PC-9 (cell line): ENCODE measurements at regions not wholly inside any gene's neighbourhood (a gene's known extent, or its start where the extent isn't known, plus 50 kb on each side); places are given as distances from the start of the nearest gene placed in this dataset.

Experiments
- BruUV-seq: library from RNA; stranded (reverse); fragments of 400-500 nt; replicated peaks from 2 replicates; lab custom pipeline; 2021; lab: Mats Ljungman, UMichigan
- CTCF ChIA-PET: fragments of 300-600 bp; sonication (Branson Sonifier 250); formaldehyde crosslinking; loops from one replicate; lab custom pipeline; 2022; ENCODE audit warnings: antibody characterized with exemption; lab: Charles Lee
- POLR2A ChIA-PET: fragments of 300-600 bp; sonication (Branson Sonifier 250); formaldehyde crosslinking; loops from one replicate; lab custom pipeline; 2022; ENCODE audit warnings: antibody characterized with exemption; ENCODE audit not compliant: unreplicated experiment; lab: Charles Lee
- DNase-seq, 2 experiments: peaks; one replicate each; pipeline versions ENCODE4 v3.0.0 to v3.0.0-alpha.2; 2015 to 2022; ENCODE audit warnings: mixed read lengths in 1 of 2
- H2AFZ ChIP-seq: fragments of 200-600 bp; sonication (generic); 2 replicates; pipeline ENCODE4 v1.8.1; 2017; ENCODE audit warnings: antibody characterized with exemption
- H3F3A ChIP-seq: fragments of 200-600 bp; sonication (generic); 2 replicates; pipeline ENCODE4 v1.8.1; 2017; ENCODE audit warnings: antibody characterized with exemption, mild to moderate bottlenecking, low read depth; ENCODE audit not compliant: insufficient read depth
- H3K27ac ChIP-seq: fragments of 200-600 bp; sonication (generic); 2 replicates; pipeline ENCODE4 v1.6.1; 2016; ENCODE audit warnings: mixed run types
- H3K27me3 ChIP-seq: fragments of 200-600 bp; sonication (generic); 2 replicates; pipeline ENCODE4 v1.6.1; 2016; ENCODE audit warnings: low read depth, mixed run types; ENCODE audit not compliant: insufficient read depth
- H3K36me3 ChIP-seq: fragments of 200-600 bp; sonication (generic); 2 replicates; pipeline ENCODE4 v1.6.1; 2016; ENCODE audit warnings: low read depth, mixed run types
- H3K4me1 ChIP-seq: fragments of 200-600 bp; sonication (generic); replicated peaks from 2 replicates; pipeline ENCODE4 v1.6.1; 2016; ENCODE audit warnings: mixed run types; ENCODE audit not compliant: insufficient read depth
- H3K4me2 ChIP-seq: fragments of 200-600 bp; sonication (generic); 2 replicates; pipeline ENCODE4 v1.6.1; 2017; ENCODE audit warnings: mixed run types
- H3K4me3 ChIP-seq: fragments of 200-600 bp; sonication (generic); 2 replicates; pipeline ENCODE4 v1.6.1; 2016; ENCODE audit warnings: mixed run types
- H3K79me2 ChIP-seq: fragments of 200-600 bp; sonication (generic); 2 replicates; pipeline ENCODE4 v1.6.1; 2017; ENCODE audit warnings: low read depth, mixed run types
- H3K9me2 ChIP-seq: fragments of 200-600 bp; sonication (generic); 2 replicates; pipeline ENCODE4 v1.8.1; 2017; ENCODE audit warnings: mild to moderate bottlenecking; ENCODE audit not compliant: insufficient read depth
- H3K9me3 ChIP-seq: fragments of 200-600 bp; sonication (generic); 2 replicates; pipeline ENCODE4 v1.8.1; 2016; ENCODE audit warnings: low read depth; ENCODE audit not compliant: insufficient read depth
- H4K20me1 ChIP-seq: fragments of 200-600 bp; sonication (generic); 2 replicates; pipeline ENCODE4 v1.8.1; 2017; ENCODE audit not compliant: insufficient read depth
- EZH2 ChIP-seq: fragments of 200-600 bp; sonication (generic); IDR thresholded peaks from 2 replicates; pipeline ENCODE4 v1.8.0; 2017; ENCODE audit warnings: antibody characterized with exemption, low read depth
- intact Hi-C: fragments of 100-400 bp; cut with micrococcal nuclease; formaldehyde crosslinking; loops from one replicate; pipeline ENCODE4 v1.10.0; 2022; ENCODE audit not compliant: unreplicated experiment
- TF ChIP-seq, protein P1 (sequence below): fragments of 200-600 bp; sonication (generic); conservative IDR thresholded peaks from 2 replicates; pipeline ENCODE4 v1.6.1; 2017; ENCODE audit warnings: mixed run types, antibody characterized with exemption, mild to moderate bottlenecking, moderate library complexity

DNA sequence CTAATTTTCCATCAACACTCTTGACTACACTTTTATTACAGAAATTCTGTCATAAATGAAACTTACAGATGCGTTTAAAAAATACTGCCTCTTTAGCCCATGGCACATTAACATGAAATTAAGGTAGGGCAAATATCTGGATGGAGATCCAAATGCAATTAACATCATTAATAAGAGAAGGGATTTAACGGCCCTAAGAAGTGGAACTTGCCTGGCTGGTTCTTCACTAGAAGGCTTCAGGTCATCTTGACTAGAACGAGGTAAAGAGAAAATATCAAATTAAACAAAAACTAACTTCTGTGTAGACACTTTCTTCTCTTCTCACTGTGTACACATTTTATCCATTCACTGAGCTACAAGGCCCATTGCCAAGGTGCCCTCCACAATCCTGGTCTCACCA lies 1093.4 kb downstream of the EFNB2 start:
- no peaks in the 10 kb centered on the region for H4K20me1 ChIP-seq
- no peaks in the 10 kb centered on the region for H3K36me3 ChIP-seq
- H3K9me3 ChIP-seq = peaks cover 11% of the 10 kb centered on the region; the same call in 1 of the 2 replicates
- H3K4me2 ChIP-seq = no peak overlapping the region
- no TSS peak for BruUV-seq
- TF ChIP-seq, protein P1, sequence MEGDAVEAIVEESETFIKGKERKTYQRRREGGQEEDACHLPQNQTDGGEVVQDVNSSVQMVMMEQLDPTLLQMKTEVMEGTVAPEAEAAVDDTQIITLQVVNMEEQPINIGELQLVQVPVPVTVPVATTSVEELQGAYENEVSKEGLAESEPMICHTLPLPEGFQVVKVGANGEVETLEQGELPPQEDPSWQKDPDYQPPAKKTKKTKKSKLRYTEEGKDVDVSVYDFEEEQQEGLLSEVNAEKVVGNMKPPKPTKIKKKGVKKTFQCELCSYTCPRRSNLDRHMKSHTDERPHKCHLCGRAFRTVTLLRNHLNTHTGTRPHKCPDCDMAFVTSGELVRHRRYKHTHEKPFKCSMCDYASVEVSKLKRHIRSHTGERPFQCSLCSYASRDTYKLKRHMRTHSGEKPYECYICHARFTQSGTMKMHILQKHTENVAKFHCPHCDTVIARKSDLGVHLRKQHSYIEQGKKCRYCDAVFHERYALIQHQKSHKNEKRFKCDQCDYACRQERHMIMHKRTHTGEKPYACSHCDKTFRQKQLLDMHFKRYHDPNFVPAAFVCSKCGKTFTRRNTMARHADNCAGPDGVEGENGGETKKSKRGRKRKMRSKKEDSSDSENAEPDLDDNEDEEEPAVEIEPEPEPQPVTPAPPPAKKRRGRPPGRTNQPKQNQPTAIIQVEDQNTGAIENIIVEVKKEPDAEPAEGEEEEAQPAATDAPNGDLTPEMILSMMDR = no peak
- TF ChIP-seq EZH2 = no peak
- no peak overlapping the region for H3K27ac ChIP-seq
- peaks cover 5% of the 10 kb centered on the region; the same call in 1 of the 2 replicates for H3F3A ChIP-seq
- ChIA-PET POLR2A (no interaction called here), CTCF (no interaction called here)
- DNase-seq = no peak
- no peaks in the 10 kb centered on the region for H3K79me2 ChIP-seq
- intact Hi-C loops = loop anchor here (2.0 to 5.0 kb wide), 4 partner anchors 145 to 1335 kb away; no protein-coding TSS in a partner anchor
- H3K4me1 ChIP-seq = peaks cover 16% of the 10 kb centered on the region
- no peak overlapping the region for H3K4me3 ChIP-seq
- H2AFZ ChIP-seq = no peak overlapping the region
- no peaks in the 10 kb centered on the region for H3K27me3 ChIP-seq
- no peaks in the 10 kb centered on the region for H3K9me2 ChIP-seq

DNA sequence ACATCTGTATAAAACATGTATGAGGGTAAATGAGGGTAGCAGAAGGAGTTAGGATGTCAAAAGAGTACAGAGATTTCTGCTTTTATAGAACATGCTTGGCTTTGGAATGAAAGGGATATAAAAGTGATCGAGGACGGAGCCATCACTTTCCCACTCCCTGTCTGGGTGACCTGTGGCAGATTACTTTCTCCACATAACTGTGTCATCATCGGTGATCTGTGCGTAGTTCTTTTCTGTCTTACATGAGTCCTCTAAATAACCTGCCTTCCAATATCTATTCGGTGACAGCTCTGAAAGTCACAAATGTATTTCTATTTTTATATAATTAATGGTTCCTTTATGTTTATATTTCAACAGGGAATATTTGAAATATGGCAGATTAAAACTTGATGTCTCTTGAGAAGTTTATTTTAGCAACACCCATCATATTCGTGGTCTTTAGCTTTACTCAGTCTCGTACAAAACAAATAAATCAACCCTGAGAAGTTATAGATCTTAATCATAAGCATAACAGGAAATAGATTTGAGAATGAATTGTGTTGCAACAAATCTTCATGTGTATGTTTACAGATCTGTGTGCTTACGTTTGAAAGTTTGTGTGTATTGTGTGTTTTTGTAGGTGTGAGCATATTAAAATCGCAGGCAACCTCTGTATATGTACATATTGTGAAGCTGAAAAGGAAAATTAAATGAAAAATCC lies 1094.3 kb downstream of the EFNB2 start:
- Histone ChIP-seq H3K9me3 (peaks cover 11% of the 10 kb centered on the region; the same call in 1 of the 2 replicates), H3K4me3 (no peak overlapping the region), H3K27ac (no peak overlapping the region), H3K9me2 (no peaks in the 10 kb centered on the region), H3K4me2 (no peak overlapping the region), H3K79me2 (no peaks in the 10 kb centered on the region), H3K36me3 (no peaks in the 10 kb centered on the region), H3K27me3 (no peaks in the 10 kb centered on the region), H3K4me1 (peaks cover 16% of the 10 kb centered on the region), H2AFZ (no peak overlapping the region), H4K20me1 (no peaks in the 10 kb centered on the region), H3F3A (peaks cover 5% of the 10 kb centered on the region; the same call in 1 of the 2 replicates)
- no TSS peak for BruUV-seq
- ChIA-PET POLR2A (no interaction called here), CTCF (no interaction called here)
- intact Hi-C loops = loop anchor here (5.0 kb wide), 3 partner anchors 146 to 1334 kb away; no protein-coding TSS in a partner anchor
- DNase-seq = peak in 1 of 2 experiments; percentile 45
- TF ChIP-seq, protein P1 = no peak
- no peak for TF ChIP-seq EZH2

DNA sequence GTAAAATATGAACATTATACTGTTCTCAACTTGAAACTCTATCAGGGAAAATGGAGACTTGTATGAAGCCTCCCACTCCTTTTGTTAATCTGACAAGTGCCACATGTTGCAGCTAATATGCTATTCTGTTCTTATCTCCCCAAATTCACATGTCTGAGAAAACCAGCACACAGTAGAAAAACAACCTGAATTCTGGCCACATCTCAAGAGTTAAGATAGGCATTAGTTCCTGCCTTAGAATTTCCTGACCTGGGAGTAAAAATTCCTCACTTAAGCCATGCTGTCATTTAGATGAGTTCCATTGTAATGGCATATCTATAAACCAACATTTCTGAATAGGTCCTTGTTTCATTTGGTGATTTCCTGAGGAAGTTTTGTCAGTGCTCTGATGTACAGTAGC lies 1098.5 kb downstream of the EFNB2 start:
- H3K4me2 ChIP-seq = no peak overlapping the region
- H3K4me1 ChIP-seq = peaks cover under 1% of the 10 kb centered on the region; the same call in 1 of the 2 replicates
- H2AFZ ChIP-seq = no peak overlapping the region
- no peak for DNase-seq
- TF ChIP-seq EZH2 = no peak
- TF ChIP-seq, protein P1 = no peak
- H3K4me3 ChIP-seq = no peak overlapping the region
- no peaks in the 10 kb centered on the region for H4K20me1 ChIP-seq
- H3K9me3 ChIP-seq = peaks cover 3% of the 10 kb centered on the region; the same call in 1 of the 2 replicates
- H3K27me3 ChIP-seq = no peaks in the 10 kb centered on the region
- H3K27ac ChIP-seq = no peak overlapping the region
- no peaks in the 10 kb centered on the region for H3K79me2 ChIP-seq
- no peaks in the 10 kb centered on the region for H3K36me3 ChIP-seq
- no peaks in the 10 kb centered on the region for H3F3A ChIP-seq
- no TSS peak for BruUV-seq
- intact Hi-C loops = no loop called here
- no peaks in the 10 kb centered on the region for H3K9me2 ChIP-seq
- CTCF ChIA-PET = no interaction called here
- POLR2A ChIA-PET = no interaction called here
